H9 (cell line): ENCODE measurements at regions not wholly inside any gene's neighbourhood (a gene's known extent, or its start where the extent isn't known, plus 50 kb on each side); places are given as distances from the start of the nearest gene placed in this dataset.

ENCODE experiments used
- DNase-seq: peaks from one replicate; pipeline ENCODE4 v3.0.0-alpha.2; 2017
- H2AFZ ChIP-seq: one replicate; pipeline ENCODE4 v1.6.1; 2013; ENCODE audit warnings: mild to moderate bottlenecking, low read length, control low read depth, moderate library complexity
- H2AK5ac ChIP-seq: 2 replicates; pipeline ENCODE4 v1.6.1; 2013; ENCODE audit warnings: low read length, control low read depth, mixed read lengths; ENCODE audit not compliant: insufficient read length
- H2BK120ac ChIP-seq: one replicate; pipeline ENCODE4 v1.6.1; 2013; ENCODE audit warnings: low read depth, mild to moderate bottlenecking, low read length, control low read depth, inconsistent platforms; ENCODE audit not compliant: poor library complexity, severe bottlenecking
- H2BK12ac ChIP-seq: 2 replicates; pipeline ENCODE4 v1.6.1; 2013; ENCODE audit warnings: low read length, control low read depth, mixed read lengths, low read depth; ENCODE audit not compliant: insufficient read length
- H2BK15ac ChIP-seq: 2 replicates; pipeline ENCODE4 v1.6.1; 2013; ENCODE audit warnings: low read depth, low read length, control low read depth
- H2BK20ac ChIP-seq: one replicate; pipeline ENCODE4 v1.6.1; 2013; ENCODE audit warnings: low read depth, mild to moderate bottlenecking, low read length, control low read depth, inconsistent platforms; ENCODE audit not compliant: poor library complexity, severe bottlenecking
- H2BK5ac ChIP-seq: 2 replicates; pipeline ENCODE4 v1.6.1; 2013; ENCODE audit warnings: low read length, control low read depth, mixed read lengths; ENCODE audit not compliant: insufficient read length
- H3K14ac ChIP-seq: 2 replicates; pipeline ENCODE4 v1.6.1; 2013; ENCODE audit warnings: low read length, control low read depth; ENCODE audit not compliant: insufficient read depth
- H3K18ac ChIP-seq: 2 replicates; pipeline ENCODE4 v1.6.1; 2013; ENCODE audit warnings: low read depth, mild to moderate bottlenecking, mixed read lengths, low read length, control low read depth; ENCODE audit not compliant: insufficient read length
- H3K23ac ChIP-seq: 2 replicates; pipeline ENCODE4 v1.6.1; 2013; ENCODE audit warnings: low read length, control low read depth, mixed read lengths, low read depth; ENCODE audit not compliant: insufficient read length
- H3K23me2 ChIP-seq: 2 replicates; pipeline ENCODE4 v1.6.1; 2013; ENCODE audit warnings: low read depth, mild to moderate bottlenecking, mixed read lengths, low read length, control low read depth; ENCODE audit not compliant: insufficient read length, poor library complexity, severe bottlenecking
- H3K27ac ChIP-seq: 2 replicates; pipeline ENCODE4 v1.5.1; 2013; ENCODE audit warnings: low read length, control low read depth, mixed read lengths, low read depth; ENCODE audit not compliant: insufficient read length
- H3K27me3 ChIP-seq: 2 replicates; pipeline ENCODE4 v1.6.1; 2013; ENCODE audit warnings: low read length, control low read depth, inconsistent platforms; ENCODE audit not compliant: insufficient read depth
- H3K4ac ChIP-seq: 2 replicates; pipeline ENCODE4 v1.6.1; 2013; ENCODE audit warnings: low read depth, mild to moderate bottlenecking, control low read depth, inconsistent platforms, low read length, moderate library complexity
- H3K4me1 ChIP-seq: 2 replicates; pipeline ENCODE4 v1.6.1; 2013; ENCODE audit warnings: low read length, control low read depth, inconsistent platforms; ENCODE audit not compliant: insufficient read depth
- H3K4me2 ChIP-seq: 2 replicates; pipeline ENCODE4 v1.6.1; 2013; ENCODE audit warnings: low read length, control low read depth, mixed read lengths; ENCODE audit not compliant: insufficient read length, insufficient read depth
- H3K56ac ChIP-seq: 2 replicates; pipeline ENCODE4 v1.6.1; 2013; ENCODE audit warnings: low read depth, mild to moderate bottlenecking, mixed read lengths, low read length, control low read depth; ENCODE audit not compliant: insufficient read length
- H3K79me1 ChIP-seq: 2 replicates; pipeline ENCODE4 v1.6.1; 2013; ENCODE audit warnings: low read depth, mild to moderate bottlenecking, moderate library complexity, low read length, control low read depth, inconsistent platforms; ENCODE audit not compliant: insufficient read depth, poor library complexity, severe bottlenecking
- H3K79me2 ChIP-seq: 2 replicates; pipeline ENCODE4 v1.6.1; 2013; ENCODE audit warnings: low read length, control low read depth, inconsistent platforms; ENCODE audit not compliant: insufficient read depth
- H3K9ac ChIP-seq: 2 replicates; pipeline ENCODE4 v1.6.1; 2013; ENCODE audit warnings: low read length, control low read depth, mixed read lengths; ENCODE audit not compliant: insufficient read length; ENCODE audit errors: extremely low read depth
- H3K9me3 ChIP-seq: one replicate; pipeline ENCODE4 v1.6.1; 2013; ENCODE audit warnings: low read depth, low read length, inconsistent platforms; ENCODE audit not compliant: control insufficient read depth
- H3T11ph ChIP-seq: one replicate; pipeline ENCODE4 v1.6.1; 2013; ENCODE audit warnings: mild to moderate bottlenecking, low read length, control low read depth, inconsistent platforms
- H4K20me1 ChIP-seq: one replicate; pipeline ENCODE4 v1.6.1; 2013; ENCODE audit not compliant: control insufficient read depth, insufficient read length, insufficient read depth
- H4K5ac ChIP-seq: 2 replicates; pipeline ENCODE4 v1.6.1; 2013; ENCODE audit warnings: low read depth, mild to moderate bottlenecking, mixed read lengths, low read length, control low read depth; ENCODE audit not compliant: insufficient read length
- H4K8ac ChIP-seq: replicated peaks from 2 replicates; pipeline ENCODE4 v1.6.1; 2013; ENCODE audit warnings: low read length, control low read depth, mixed read lengths, low read depth; ENCODE audit not compliant: insufficient read length
- H4K91ac ChIP-seq: 2 replicates; pipeline ENCODE4 v1.6.1; 2013; ENCODE audit warnings: low read depth, mild to moderate bottlenecking, moderate library complexity, mixed read lengths, low read length, control low read depth; ENCODE audit not compliant: insufficient read length
- H3K27ac Mint-ChIP-seq, 3 experiments: 2 replicates in 2 of 3; 3 replicates in 1 of 3; pipeline ENCODE4 v1.8.0; 2020 to 2021; ENCODE audit warnings: mixed read lengths in 3 of 3, mild to moderate bottlenecking in 1 of 3, moderate library complexity in 1 of 3
- H3K27me3 Mint-ChIP-seq: 2 replicates; pipeline ENCODE4 v1.8.0; 2021; ENCODE audit warnings: low read depth, mild to moderate bottlenecking, moderate library complexity, mixed read lengths
- H3K36me3 Mint-ChIP-seq, 3 experiments: 2 replicates in 2 of 3; 3 replicates in 1 of 3; pipeline ENCODE4 v1.8.0; 2020 to 2021; ENCODE audit warnings: low read depth in 3 of 3, mixed read lengths in 3 of 3; ENCODE audit not compliant: insufficient read depth in 1 of 3
- H3K4me1 Mint-ChIP-seq, 2 experiments: 2 replicates each; pipeline ENCODE4 v1.8.0; 2020; ENCODE audit warnings: mixed read lengths in 2 of 2
- H3K4me3 Mint-ChIP-seq, 2 experiments: 2 replicates in 1 of 2; 3 replicates in 1 of 2; pipeline ENCODE4 v1.8.0; 2020 to 2021; ENCODE audit warnings: mild to moderate bottlenecking in 2 of 2, mixed read lengths in 2 of 2, moderate library complexity in 1 of 2
- H3K9me3 Mint-ChIP-seq, 2 experiments: 2 replicates in 1 of 2; 3 replicates in 1 of 2; pipeline ENCODE4 v1.8.0; 2020; ENCODE audit warnings: mild to moderate bottlenecking in 2 of 2, mixed read lengths in 2 of 2, moderate library complexity in 1 of 2
- WGBS: extraction: QIAGEN DNeasy Blood & Tissue Kit; methylation state at CpG from one replicate; pipeline ENCODE4 v1.1.7; 2013; ENCODE audit warnings: missing lambda C conversion rate, low lambda C conversion rate, mixed read lengths; ENCODE audit not compliant: insufficient read length; ENCODE audit errors: extremely low coverage; 5-methylcytosine and 5-hydroxymethylcytosine counted together
- TF ChIP-seq, protein P1 (sequence below): fragments of 200-600 bp; sonication (generic); conservative IDR thresholded peaks from 3 replicates; pipeline ENCODE4 v1.8.0; 2021; ENCODE audit warnings: antibody characterized with exemption, mild to moderate bottlenecking

DNA sequence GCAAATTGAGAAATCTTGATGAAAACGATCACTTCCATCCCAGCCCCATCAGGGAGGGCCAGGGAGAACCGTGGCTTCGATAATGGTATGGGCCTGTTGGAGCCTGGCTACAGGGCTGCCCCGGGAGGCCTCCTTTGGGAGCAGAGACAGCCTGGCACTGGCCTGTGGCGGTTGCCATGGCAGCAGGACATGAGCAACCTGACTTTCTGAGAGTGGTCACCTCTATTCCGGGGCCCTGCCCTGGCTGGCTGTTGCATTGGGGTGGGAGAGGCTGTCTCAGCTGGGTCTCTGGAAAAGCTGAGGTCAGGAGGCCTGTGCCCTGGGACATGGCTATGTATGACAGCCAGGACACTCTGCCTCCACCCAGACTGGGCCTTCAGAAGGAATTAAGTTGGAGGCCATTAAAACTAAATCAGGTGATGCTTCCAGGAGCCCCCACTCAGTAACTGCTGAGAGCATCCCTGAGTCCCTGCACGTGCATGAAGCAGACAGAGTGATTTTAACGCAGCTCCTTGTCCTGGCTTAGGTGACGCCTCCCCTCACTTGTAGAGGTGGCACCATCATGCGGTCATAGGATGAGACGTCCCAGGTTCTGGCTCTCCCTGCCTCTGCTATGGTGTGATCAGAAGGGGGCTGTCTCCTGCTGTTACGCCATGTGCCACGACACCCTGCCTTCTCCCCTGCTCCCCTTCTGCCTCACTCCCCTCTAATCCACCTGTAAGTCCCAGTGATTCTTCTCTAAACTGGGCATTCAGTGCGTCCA is 126.3 kb downstream of the SLC25A47 start:
- Mint-ChIP-seq H3K4me3 (no peak overlapping the region), H3K27ac (peak overlapping the region in 1 of 3 experiments; percentile 30; a peak in 3 of 7 replicates), H3K36me3 (no peaks in the 10 kb centered on the region), H3K27me3 (no peaks in the 10 kb centered on the region), H3K9me3 (no peaks in the 10 kb centered on the region), H3K4me1 (peaks cover 31 to 35% of the 10 kb centered on the region in 2 experiments)
- Histone ChIP-seq H3K4ac (no peak overlapping the region), H4K20me1 (no peaks in the 10 kb centered on the region), H3K4me2 (no peak overlapping the region), H3K9ac (no peak overlapping the region), H3K56ac (no peak overlapping the region), H2BK12ac (no peak overlapping the region), H4K5ac (no peak overlapping the region), H3K27ac (no peak overlapping the region), H3K9me3 (no peaks in the 10 kb centered on the region), H3K23ac (no peak overlapping the region), H4K8ac (no peak overlapping the region), H3K79me1 (no peaks in the 10 kb centered on the region), H3K18ac (no peak overlapping the region), H2BK120ac (no peak overlapping the region), H2BK5ac (no peak overlapping the region), H2BK15ac (no peak overlapping the region), H2BK20ac (no peak overlapping the region), H3T11ph (no peak overlapping the region), H3K14ac (no peak overlapping the region), H2AK5ac (no peak overlapping the region), H2AFZ (no peak overlapping the region), H3K4me1 (peaks cover 5% of the 10 kb centered on the region; the same call in 1 of the 2 replicates), H3K27me3 (no peaks in the 10 kb centered on the region), H3K23me2 (no peaks in the 10 kb centered on the region), H4K91ac (no peak overlapping the region), H3K79me2 (no peaks in the 10 kb centered on the region)
- DNase-seq = peak; percentile 31
- WGBS = no CpG with 5 or more reads among the region's 14 CpGs
- TF ChIP-seq, protein P1, sequence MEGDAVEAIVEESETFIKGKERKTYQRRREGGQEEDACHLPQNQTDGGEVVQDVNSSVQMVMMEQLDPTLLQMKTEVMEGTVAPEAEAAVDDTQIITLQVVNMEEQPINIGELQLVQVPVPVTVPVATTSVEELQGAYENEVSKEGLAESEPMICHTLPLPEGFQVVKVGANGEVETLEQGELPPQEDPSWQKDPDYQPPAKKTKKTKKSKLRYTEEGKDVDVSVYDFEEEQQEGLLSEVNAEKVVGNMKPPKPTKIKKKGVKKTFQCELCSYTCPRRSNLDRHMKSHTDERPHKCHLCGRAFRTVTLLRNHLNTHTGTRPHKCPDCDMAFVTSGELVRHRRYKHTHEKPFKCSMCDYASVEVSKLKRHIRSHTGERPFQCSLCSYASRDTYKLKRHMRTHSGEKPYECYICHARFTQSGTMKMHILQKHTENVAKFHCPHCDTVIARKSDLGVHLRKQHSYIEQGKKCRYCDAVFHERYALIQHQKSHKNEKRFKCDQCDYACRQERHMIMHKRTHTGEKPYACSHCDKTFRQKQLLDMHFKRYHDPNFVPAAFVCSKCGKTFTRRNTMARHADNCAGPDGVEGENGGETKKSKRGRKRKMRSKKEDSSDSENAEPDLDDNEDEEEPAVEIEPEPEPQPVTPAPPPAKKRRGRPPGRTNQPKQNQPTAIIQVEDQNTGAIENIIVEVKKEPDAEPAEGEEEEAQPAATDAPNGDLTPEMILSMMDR = no peak
